ENCODE measurements at regions not wholly inside any gene's neighbourhood (a gene's known extent, or its start where the extent isn't known, plus 50 kb on each side); places are given as distances from the start of the nearest gene placed in this dataset.
"Not testable (repeated sequence)": the region's sequence is repeated elsewhere in the genome, so short reads cannot be mapped to it uniquely, and the experiment has no call there.

DNA sequence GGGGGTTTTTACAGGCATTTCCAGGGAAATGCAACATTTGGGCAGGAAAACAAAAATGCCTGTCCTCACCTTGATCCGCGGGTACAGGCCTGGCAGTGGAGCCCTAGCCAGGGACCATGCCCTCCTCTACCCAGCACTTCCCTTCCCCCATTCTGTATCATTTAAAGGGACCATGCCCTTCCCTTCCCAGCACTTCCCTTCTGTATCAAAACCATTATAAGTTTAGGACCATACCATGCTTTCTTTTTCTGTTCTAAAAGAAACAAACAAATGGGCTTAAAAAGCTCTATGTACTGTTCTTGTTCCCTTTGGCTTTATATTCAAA is 166.9 kb upstream of the ZNF608 start:
- no peaks in the 10 kb centered on the region for H3K27me3 ChIP-seq (ENCODE audit: control insufficient read depth in 1 of 2, insufficient read depth in 2 of 2, low read length in 2 of 2)
- no peak overlapping the region for H3K4me3 ChIP-seq (ENCODE audit: low read depth in 1 of 2, low read length in 2 of 2)
- peaks cover 0 to 3% of the 10 kb centered on the region in 2 donors for H3K9me3 ChIP-seq (ENCODE audit: control insufficient read depth in 2 of 2, insufficient read depth in 1 of 2, low read depth in 1 of 2, low read length in 1 of 2)
- WGBS, 2 donors = 82 to 94% methylated on average over 2 of the region's 2 CpGs
- H3K36me3 ChIP-seq (ENCODE audit: control insufficient read depth in 2 of 2, insufficient read depth in 2 of 2, low read length in 1 of 2) = no peaks in the 10 kb centered on the region
- H3K4me1 ChIP-seq (ENCODE audit: control insufficient read depth in 2 of 2, insufficient read depth in 2 of 2, low read length in 1 of 2) = no peaks in the 10 kb centered on the region
- H3K27ac ChIP-seq (ENCODE audit: low read depth in 2 of 2, low read length in 1 of 2) = no peak overlapping the region

DNA sequence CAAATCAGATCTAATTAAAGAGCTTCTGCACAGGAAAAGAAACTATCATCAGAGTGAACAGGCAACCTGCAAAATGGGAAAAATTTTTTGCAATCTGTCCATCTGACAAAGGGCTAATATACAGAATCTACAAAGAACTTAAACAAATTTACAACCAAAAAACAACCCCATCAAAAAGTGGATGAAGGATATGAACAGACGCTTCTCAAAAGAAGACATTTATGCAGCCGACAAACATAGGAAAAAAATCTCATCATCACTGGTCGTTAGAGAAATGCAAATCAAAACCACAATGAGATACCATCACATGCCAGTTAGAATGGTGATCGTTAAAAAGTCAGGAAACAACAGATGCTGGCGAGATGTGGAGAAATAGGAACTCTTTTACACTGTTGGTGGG is 169.9 kb upstream of the ZNF608 start:
- WGBS, 2 donors = 64 to 66% methylated on average over 5 of the region's 5 CpGs
- H3K27ac ChIP-seq (ENCODE audit: low read depth in 2 of 2, low read length in 1 of 2); H3K4me3 ChIP-seq (ENCODE audit: low read depth in 1 of 2, low read length in 2 of 2); H3K27me3 ChIP-seq (ENCODE audit: control insufficient read depth in 1 of 2, insufficient read depth in 2 of 2, low read length in 2 of 2); H3K9me3 ChIP-seq (ENCODE audit: control insufficient read depth in 2 of 2, insufficient read depth in 1 of 2, low read depth in 1 of 2, low read length in 1 of 2); H3K4me1 ChIP-seq (ENCODE audit: control insufficient read depth in 2 of 2, insufficient read depth in 2 of 2, low read length in 1 of 2); H3K36me3 ChIP-seq (ENCODE audit: control insufficient read depth in 2 of 2, insufficient read depth in 2 of 2, low read length in 1 of 2): not testable (repeated sequence)

- WGBS, 2 donors = 91% methylated on average over 2 of the region's 2 CpGs
Observed at GRCh38 chr5:124918618-124919017, 172.2 kb upstream of the ZNF608 start.

DNA sequence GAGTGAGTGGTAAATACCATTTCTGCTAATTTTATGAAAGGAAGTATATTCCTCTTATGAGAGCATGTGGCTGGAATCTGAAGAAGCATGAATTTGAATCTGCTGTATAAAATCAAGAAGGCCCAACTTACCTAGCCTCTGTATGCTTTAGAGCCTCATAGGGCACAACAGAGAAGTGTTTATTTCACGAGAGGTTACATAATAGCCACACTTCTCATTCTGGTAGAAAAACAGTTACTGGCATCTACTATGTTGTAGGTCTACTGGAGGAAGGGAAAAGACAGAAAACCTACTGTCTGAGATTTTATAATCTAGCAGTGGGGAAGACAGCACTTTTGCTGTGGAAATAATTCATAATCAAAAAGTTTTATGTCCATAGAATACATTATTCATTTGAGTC is 172.6 kb upstream of the ZNF608 start:
- Histone ChIP-seq H3K4me3 (ENCODE audit: low read depth in 1 of 2, low read length in 2 of 2) (no peak overlapping the region), H3K9me3 (ENCODE audit: control insufficient read depth in 2 of 2, insufficient read depth in 1 of 2, low read depth in 1 of 2, low read length in 1 of 2) (no peaks in the 10 kb centered on the region)
- 88 to 90% methylated on average over 1 of the region's 1 CpG for WGBS, 2 donors

More at GRCh38 chr5:124918618-124919017, 172.2 kb upstream of the ZNF608 start:
- Histone ChIP-seq H3K27me3 (ENCODE audit: control insufficient read depth in 1 of 2, insufficient read depth in 2 of 2, low read length in 2 of 2) (no peaks in the 10 kb centered on the region), H3K36me3 (ENCODE audit: control insufficient read depth in 2 of 2, insufficient read depth in 2 of 2, low read length in 1 of 2) (no peaks in the 10 kb centered on the region), H3K27ac (ENCODE audit: low read depth in 2 of 2, low read length in 1 of 2) (no peak overlapping the region), H3K4me3 (ENCODE audit: low read depth in 1 of 2, low read length in 2 of 2) (no peak overlapping the region), H3K9me3 (ENCODE audit: control insufficient read depth in 2 of 2, insufficient read depth in 1 of 2, low read depth in 1 of 2, low read length in 1 of 2) (no peaks in the 10 kb centered on the region), H3K4me1 (ENCODE audit: control insufficient read depth in 2 of 2, insufficient read depth in 2 of 2, low read length in 1 of 2) (no peaks in the 10 kb centered on the region)

DNA sequence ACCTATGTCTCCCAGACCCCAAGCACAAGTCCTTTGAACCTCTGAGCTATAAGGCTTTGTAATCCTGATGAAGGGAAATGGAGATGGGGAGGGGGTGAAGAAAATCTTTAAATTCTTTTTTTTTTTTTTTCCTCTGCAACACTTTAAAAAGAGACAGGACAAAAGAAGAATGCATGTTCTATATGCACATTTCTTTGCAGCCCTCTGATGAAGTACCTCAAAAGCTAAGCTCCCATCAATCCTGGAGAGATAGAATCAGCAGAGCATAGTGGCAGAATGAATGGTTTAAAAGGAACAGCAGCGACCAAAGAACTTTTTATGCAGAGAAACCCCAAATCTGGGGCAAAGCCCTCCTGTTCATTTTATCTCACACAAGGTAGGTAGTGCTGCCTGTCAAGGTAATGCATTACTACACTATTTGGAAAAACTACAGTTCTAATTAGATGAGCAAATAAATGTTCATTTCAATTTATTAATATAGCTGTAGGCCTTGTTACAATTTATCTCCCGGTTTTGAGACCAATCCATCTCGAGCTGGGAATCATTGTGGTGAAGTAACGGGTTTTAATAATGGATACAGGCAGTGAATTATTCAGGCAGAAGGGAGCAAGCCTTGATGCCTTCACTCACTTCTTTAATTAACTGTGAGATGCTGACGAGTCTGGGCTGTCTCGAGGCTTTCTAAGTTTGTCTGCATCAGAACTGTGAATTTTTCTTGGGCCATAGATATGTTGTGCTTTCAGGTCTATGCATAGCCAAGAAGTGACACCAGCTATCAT is 173.5 kb upstream of the ZNF608 start:
- Histone ChIP-seq H3K4me3 (ENCODE audit: low read depth in 1 of 2, low read length in 2 of 2) (no peak overlapping the region), H3K9me3 (ENCODE audit: control insufficient read depth in 2 of 2, insufficient read depth in 1 of 2, low read depth in 1 of 2, low read length in 1 of 2) (no peaks in the 10 kb centered on the region), H3K27ac (ENCODE audit: low read depth in 2 of 2, low read length in 1 of 2) (no peak overlapping the region), H3K27me3 (ENCODE audit: control insufficient read depth in 1 of 2, insufficient read depth in 2 of 2, low read length in 2 of 2) (no peaks in the 10 kb centered on the region), H3K4me1 (ENCODE audit: control insufficient read depth in 2 of 2, insufficient read depth in 2 of 2, low read length in 1 of 2) (no peaks in the 10 kb centered on the region), H3K36me3 (ENCODE audit: control insufficient read depth in 2 of 2, insufficient read depth in 2 of 2, low read length in 1 of 2) (no peaks in the 10 kb centered on the region)
- 84 to 91% methylated on average over 6 of the region's 6 CpGs for WGBS, 2 donors

More for the DNA sequence above, 172.6 kb upstream of the ZNF608 start:
- no peaks in the 10 kb centered on the region for H3K4me1 ChIP-seq (ENCODE audit: control insufficient read depth in 2 of 2, insufficient read depth in 2 of 2, low read length in 1 of 2)
- no peaks in the 10 kb centered on the region for H3K27me3 ChIP-seq (ENCODE audit: control insufficient read depth in 1 of 2, insufficient read depth in 2 of 2, low read length in 2 of 2)
- H3K36me3 ChIP-seq (ENCODE audit: control insufficient read depth in 2 of 2, insufficient read depth in 2 of 2, low read length in 1 of 2) = no peaks in the 10 kb centered on the region
- H3K27ac ChIP-seq (ENCODE audit: low read depth in 2 of 2, low read length in 1 of 2) = no peak overlapping the region

- Histone ChIP-seq H3K27me3 (ENCODE audit: control insufficient read depth in 1 of 2, insufficient read depth in 2 of 2, low read length in 2 of 2) (no peaks in the 10 kb centered on the region), H3K4me3 (ENCODE audit: low read depth in 1 of 2, low read length in 2 of 2) (no peak overlapping the region), H3K27ac (ENCODE audit: low read depth in 2 of 2, low read length in 1 of 2) (peak overlapping the region in 1 of 2 donors; percentile 13), H3K9me3 (ENCODE audit: control insufficient read depth in 2 of 2, insufficient read depth in 1 of 2, low read depth in 1 of 2, low read length in 1 of 2) (no peaks in the 10 kb centered on the region), H3K4me1 (ENCODE audit: control insufficient read depth in 2 of 2, insufficient read depth in 2 of 2, low read length in 1 of 2) (no peaks in the 10 kb centered on the region), H3K36me3 (ENCODE audit: control insufficient read depth in 2 of 2, insufficient read depth in 2 of 2, low read length in 1 of 2) (no peaks in the 10 kb centered on the region)
- WGBS, 2 donors = 50 to 72% methylated on average over 9 of the region's 9 CpGs
Observed at GRCh38 chr5:124920909-124921666, 174.6 kb upstream of the ZNF608 start.

- H3K4me1 ChIP-seq (ENCODE audit: control insufficient read depth in 2 of 2, insufficient read depth in 2 of 2, low read length in 1 of 2) = no peaks in the 10 kb centered on the region
- no peaks in the 10 kb centered on the region for H3K27me3 ChIP-seq (ENCODE audit: control insufficient read depth in 1 of 2, insufficient read depth in 2 of 2, low read length in 2 of 2)
- no peak overlapping the region for H3K27ac ChIP-seq (ENCODE audit: low read depth in 2 of 2, low read length in 1 of 2)
- WGBS, 2 donors = 66 to 69% methylated on average over 4 of the region's 4 CpGs
- no peaks in the 10 kb centered on the region for H3K36me3 ChIP-seq (ENCODE audit: control insufficient read depth in 2 of 2, insufficient read depth in 2 of 2, low read length in 1 of 2)
- H3K9me3 ChIP-seq (ENCODE audit: control insufficient read depth in 2 of 2, insufficient read depth in 1 of 2, low read depth in 1 of 2, low read length in 1 of 2) = no peaks in the 10 kb centered on the region
- H3K4me3 ChIP-seq (ENCODE audit: low read depth in 1 of 2, low read length in 2 of 2) = no peak overlapping the region
Observed at GRCh38 chr5:124921694-124922093, 175.3 kb upstream of the ZNF608 start.

GRCh38 chr5:124922255-124922975 is 176.0 kb upstream of the ZNF608 start:
- H3K27me3 ChIP-seq (ENCODE audit: control insufficient read depth in 1 of 2, insufficient read depth in 2 of 2, low read length in 2 of 2) = no peaks in the 10 kb centered on the region
- H3K9me3 ChIP-seq (ENCODE audit: control insufficient read depth in 2 of 2, insufficient read depth in 1 of 2, low read depth in 1 of 2, low read length in 1 of 2) = no peaks in the 10 kb centered on the region
- no peaks in the 10 kb centered on the region for H3K36me3 ChIP-seq (ENCODE audit: control insufficient read depth in 2 of 2, insufficient read depth in 2 of 2, low read length in 1 of 2)
- WGBS, 2 donors = 34 to 46% methylated on average over 6 of the region's 6 CpGs
- no peak overlapping the region for H3K4me3 ChIP-seq (ENCODE audit: low read depth in 1 of 2, low read length in 2 of 2)
- H3K4me1 ChIP-seq (ENCODE audit: control insufficient read depth in 2 of 2, insufficient read depth in 2 of 2, low read length in 1 of 2) = no peaks in the 10 kb centered on the region
- H3K27ac ChIP-seq (ENCODE audit: low read depth in 2 of 2, low read length in 1 of 2) = no peak overlapping the region

DNA sequence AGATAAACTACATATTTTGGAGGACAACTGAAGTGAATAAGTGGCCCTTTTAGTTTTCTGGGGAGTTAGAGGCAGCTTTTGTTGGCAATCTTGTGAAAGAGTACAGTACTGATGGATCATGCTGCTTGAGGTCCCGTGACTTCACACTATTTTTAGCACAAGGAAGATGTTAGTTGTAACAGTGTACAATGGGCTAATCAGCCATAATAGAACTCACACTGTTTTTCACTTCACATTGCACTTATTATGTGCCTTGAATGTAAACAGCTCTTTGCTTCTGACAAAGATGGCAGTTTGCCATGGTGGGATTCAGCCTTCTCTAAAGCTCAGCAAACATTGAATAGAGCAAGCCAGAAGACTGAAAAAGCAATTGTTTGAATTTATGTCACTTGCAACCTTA is 176.7 kb upstream of the ZNF608 start:
- no peaks in the 10 kb centered on the region for H3K36me3 ChIP-seq (ENCODE audit: control insufficient read depth in 2 of 2, insufficient read depth in 2 of 2, low read length in 1 of 2)
- no peak overlapping the region for H3K4me3 ChIP-seq (ENCODE audit: low read depth in 1 of 2, low read length in 2 of 2)
- H3K27me3 ChIP-seq (ENCODE audit: control insufficient read depth in 1 of 2, insufficient read depth in 2 of 2, low read length in 2 of 2) = no peaks in the 10 kb centered on the region
- 22% methylated on average over 1 of the region's 1 CpG for WGBS, 2 donors
- no peaks in the 10 kb centered on the region for H3K4me1 ChIP-seq (ENCODE audit: control insufficient read depth in 2 of 2, insufficient read depth in 2 of 2, low read length in 1 of 2)
- H3K9me3 ChIP-seq (ENCODE audit: control insufficient read depth in 2 of 2, insufficient read depth in 1 of 2, low read depth in 1 of 2, low read length in 1 of 2) = no peaks in the 10 kb centered on the region
- H3K27ac ChIP-seq (ENCODE audit: low read depth in 2 of 2, low read length in 1 of 2) = no peak overlapping the region

Data from esophagus (tissue), 2 donors.